H1 (cell line): ENCODE measurements at regions not wholly inside any gene's neighbourhood (a gene's known extent, or its start where the extent isn't known, plus 50 kb on each side); places are given as distances from the start of the nearest gene placed in this dataset.

ENCODE experiments used
- GABPA ChIP-seq: IDR thresholded peaks from 2 replicates; pipeline ENCODE4 v1.6.1; 2011; ENCODE audit warnings: mild to moderate bottlenecking, low read length, moderate library complexity, borderline replicate concordance; ENCODE audit not compliant: insufficient read depth
- KDM1A ChIP-seq: fragments of 200-600, 300-600 bp; sonication (generic); IDR thresholded peaks from 2 replicates; pipeline ENCODE4 v1.7.1; 2016; ENCODE audit warnings: mild to moderate bottlenecking, low read length, borderline replicate concordance
- POLR2A ChIP-seq, 2 experiments: IDR thresholded peaks; 1 replicate in 1 of 2; 2 replicates in 1 of 2; pipeline ENCODE4 v1.6.1; 2011; ENCODE audit warnings: low read depth in 2 of 2, low read length in 2 of 2, mild to moderate bottlenecking in 2 of 2; ENCODE audit errors: control extremely low read depth in 1 of 2
- POLR2AphosphoS5 ChIP-seq: IDR thresholded peaks from 2 replicates; pipeline ENCODE4 v1.6.1; 2011; ENCODE audit warnings: low read depth, low read length
- TF ChIP-seq, protein P1 (sequence below), 3 experiments: IDR thresholded peaks; 1 replicate in 2 of 3; 2 replicates in 1 of 3; pipeline versions ENCODE4 v1.5.1 to v1.6.1; 2011; ENCODE audit warnings: low read length in 3 of 3, mild to moderate bottlenecking in 3 of 3, inconsistent platforms in 2 of 3, low read depth in 1 of 3, moderate library complexity in 1 of 3; ENCODE audit not compliant: insufficient read depth in 1 of 3; ENCODE audit errors: control extremely low read depth in 1 of 3

DNA sequence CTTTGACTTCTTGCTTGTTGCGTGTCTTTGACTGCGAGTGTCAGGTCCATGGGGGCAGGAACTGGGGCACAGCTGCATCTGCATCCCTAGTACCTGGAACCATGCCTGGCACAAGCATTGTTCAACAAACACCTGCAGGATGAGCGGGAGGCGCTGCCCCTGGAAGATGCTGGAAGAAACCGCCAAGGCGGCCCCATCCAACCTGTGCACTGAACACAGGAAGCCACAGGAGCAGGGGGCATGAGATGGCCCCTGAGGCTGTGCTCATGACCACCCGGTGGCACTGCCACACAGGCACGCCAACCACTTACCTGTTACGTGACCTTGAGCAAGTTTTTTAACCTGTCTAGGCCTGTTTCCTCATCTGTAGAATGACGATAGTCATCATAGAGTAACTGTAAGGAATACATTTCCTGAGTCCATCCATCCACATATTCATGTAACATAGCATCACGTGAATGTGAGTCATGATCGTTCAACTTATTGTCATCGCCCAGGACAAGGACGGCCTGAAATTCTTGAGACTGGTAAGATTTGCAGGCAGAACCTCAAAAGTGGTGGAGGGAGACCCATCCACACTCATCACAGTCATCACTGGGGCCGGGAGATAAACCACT lies 374.2 kb downstream of the PREX1 start:
- TF ChIP-seq POLR2A (IDR thresholded peaks at IDR 0.05; ENCODE audit: control extremely low read depth in 1 of 2, low read depth in 2 of 2, low read length in 2 of 2) (no peak), POLR2AphosphoS5 (no peak), KDM1A (no peak), GABPA (no peak)
- TF ChIP-seq, protein P1, sequence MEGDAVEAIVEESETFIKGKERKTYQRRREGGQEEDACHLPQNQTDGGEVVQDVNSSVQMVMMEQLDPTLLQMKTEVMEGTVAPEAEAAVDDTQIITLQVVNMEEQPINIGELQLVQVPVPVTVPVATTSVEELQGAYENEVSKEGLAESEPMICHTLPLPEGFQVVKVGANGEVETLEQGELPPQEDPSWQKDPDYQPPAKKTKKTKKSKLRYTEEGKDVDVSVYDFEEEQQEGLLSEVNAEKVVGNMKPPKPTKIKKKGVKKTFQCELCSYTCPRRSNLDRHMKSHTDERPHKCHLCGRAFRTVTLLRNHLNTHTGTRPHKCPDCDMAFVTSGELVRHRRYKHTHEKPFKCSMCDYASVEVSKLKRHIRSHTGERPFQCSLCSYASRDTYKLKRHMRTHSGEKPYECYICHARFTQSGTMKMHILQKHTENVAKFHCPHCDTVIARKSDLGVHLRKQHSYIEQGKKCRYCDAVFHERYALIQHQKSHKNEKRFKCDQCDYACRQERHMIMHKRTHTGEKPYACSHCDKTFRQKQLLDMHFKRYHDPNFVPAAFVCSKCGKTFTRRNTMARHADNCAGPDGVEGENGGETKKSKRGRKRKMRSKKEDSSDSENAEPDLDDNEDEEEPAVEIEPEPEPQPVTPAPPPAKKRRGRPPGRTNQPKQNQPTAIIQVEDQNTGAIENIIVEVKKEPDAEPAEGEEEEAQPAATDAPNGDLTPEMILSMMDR (IDR thresholded peaks at IDR 0.05; ENCODE audit: control extremely low read depth in 1 of 3, insufficient read depth in 1 of 3, low read depth in 1 of 3, low read length in 3 of 3): no peak
